Stimulated activated CD4-positive, alpha-beta T cell treated with anti-CD3 and anti-CD28 coated beads, Interleukin-15, amount 100 ng/mL, for 24 hours (primary cell): ENCODE measurements at regions not wholly inside any gene's neighbourhood (a gene's known extent, or its start where the extent isn't known, plus 50 kb on each side); places are given as distances from the start of the nearest gene placed in this dataset.
"Not testable (repeated sequence)": the region's sequence is repeated elsewhere in the genome, so short reads cannot be mapped to it uniquely, and the experiment has no call there.

Experiments used
- DNase-seq: peaks from one replicate; pipeline ENCODE4 v3.0.0-alpha.2; 2020

GRCh38 chr7:89401099-89401498, 605.6 kb upstream of the TEX47 start:
- DNase-seq, result no peak

- no peak for DNase-seq
Observed at GRCh38 chr7:89401690-89402089, 606.2 kb upstream of the TEX47 start.

- no peak for DNase-seq
Observed at GRCh38 chr7:89451911-89452310, 656.4 kb upstream of the TEX47 start.

- no peak for DNase-seq
Observed at GRCh38 chr7:89456556-89456955, 661.0 kb upstream of the TEX47 start.

GRCh38 chr7:89458114-89458513, 662.6 kb upstream of the TEX47 start:
- no peak for DNase-seq

GRCh38 chr7:89474456-89474855, 678.9 kb upstream of the TEX47 start:
- no peak for DNase-seq

GRCh38 chr7:89477991-89478390, 676.3 kb upstream of the STEAP1 start:
- no peak for DNase-seq

- DNase-seq, result no peak
Observed at GRCh38 chr7:89495704-89496103, 658.6 kb upstream of the STEAP1 start.

GRCh38 chr7:89500084-89500483, 654.2 kb upstream of the STEAP1 start:
- DNase-seq, result no peak

GRCh38 chr7:89503281-89503680, 651.0 kb upstream of the STEAP1 start:
- DNase-seq, result no peak

GRCh38 chr7:89507034-89507433, 647.2 kb upstream of the STEAP1 start:
- no peak for DNase-seq

- DNase-seq, result no peak
Observed at GRCh38 chr7:89511900-89512299, 642.4 kb upstream of the STEAP1 start.

GRCh38 chr7:89514970-89515369, 639.3 kb upstream of the STEAP1 start:
- no peak for DNase-seq

- DNase-seq, result no peak
Observed at GRCh38 chr7:89517815-89518214, 636.5 kb upstream of the STEAP1 start.

- DNase-seq, result no peak
Observed at GRCh38 chr7:89549768-89550167, 604.5 kb upstream of the STEAP1 start.

- no peak for DNase-seq
Observed at GRCh38 chr7:89554209-89554608, 600.1 kb upstream of the STEAP1 start.

GRCh38 chr7:89559596-89559995, 594.7 kb upstream of the STEAP1 start:
- no peak for DNase-seq

- no peak for DNase-seq
Observed at GRCh38 chr7:89563597-89563996, 590.7 kb upstream of the STEAP1 start.

- DNase-seq, result no peak
Observed at GRCh38 chr7:89584896-89585295, 569.4 kb upstream of the STEAP1 start.

- no peak for DNase-seq
Observed at GRCh38 chr7:89593125-89593524, 561.1 kb upstream of the STEAP1 start.

GRCh38 chr7:89602984-89603383, 551.3 kb upstream of the STEAP1 start:
- DNase-seq, result no peak

- no peak for DNase-seq
Observed at GRCh38 chr7:89605362-89605761, 548.9 kb upstream of the STEAP1 start.

GRCh38 chr7:89606511-89606910, 547.8 kb upstream of the STEAP1 start:
- no peak for DNase-seq

- peak; percentile 37 for DNase-seq
Observed at GRCh38 chr7:89607792-89608191, 546.5 kb upstream of the STEAP1 start.

- not testable (repeated sequence) for DNase-seq
Observed at GRCh38 chr7:89616829-89617228, 537.4 kb upstream of the STEAP1 start.

- DNase-seq, result no peak
Observed at GRCh38 chr7:89618274-89618673, 536.0 kb upstream of the STEAP1 start.
